ENCODE measurements at regions not wholly inside any gene's neighbourhood (a gene's known extent, or its start where the extent isn't known, plus 50 kb on each side); places are given as distances from the start of the nearest gene placed in this dataset.

GRCh38 chr5:39566891-39567290, 142.1 kb upstream of the DAB2 start:
- TF ChIP-seq CTCF (IDR thresholded peaks at IDR 0.05; ENCODE audit: low read depth, low read length) (no peak), EZH2phosphoT487 (IDR thresholded peaks at IDR 0.05; ENCODE audit: low read depth) (no peak)

Measured in OCI-LY3 (cell line).